Neural cell (in vitro differentiated cells): ENCODE measurements at regions not wholly inside any gene's neighbourhood (a gene's known extent, or its start where the extent isn't known, plus 50 kb on each side); places are given as distances from the start of the nearest gene placed in this dataset.

ENCODE experiments used
- CTCF ChIP-seq: fragments of 450-650 bp; IDR thresholded peaks from 2 replicates; pipeline ENCODE4 v1.5.1; 2014; ENCODE audit warnings: antibody characterized with exemption, mild to moderate bottlenecking, moderate library complexity; ENCODE audit not compliant: poor library complexity, severe bottlenecking
- EP300 ChIP-seq: fragments of 450-650 bp; conservative IDR thresholded peaks from 2 replicates; pipeline ENCODE4 v1.6.1; 2014; ENCODE audit warnings: antibody characterized with exemption, mild to moderate bottlenecking, moderate library complexity; ENCODE audit not compliant: poor library complexity, severe bottlenecking
- EZH2 ChIP-seq: fragments of 200-600, 300-800 bp; shearing (Covaris generic), sonication (generic); IDR thresholded peaks from 2 replicates; pipeline ENCODE4 v1.6.1; 2014; ENCODE audit warnings: antibody characterized with exemption, low read length, borderline replicate concordance, mild to moderate bottlenecking; ENCODE audit not compliant: insufficient read depth, poor library complexity, severe bottlenecking
- POLR2AphosphoS5 ChIP-seq: IDR thresholded peaks from 2 replicates; pipeline ENCODE4 v1.6.1; 2012
- RAD21 ChIP-seq: fragments of 450-650 bp; conservative IDR thresholded peaks from 2 replicates; pipeline ENCODE4 v1.6.1; 2014; ENCODE audit warnings: antibody characterized with exemption, mild to moderate bottlenecking, moderate library complexity
- REST ChIP-seq: IDR thresholded peaks from 2 replicates; pipeline ENCODE4 v1.6.1; 2012; ENCODE audit warnings: borderline replicate concordance
- SMC3 ChIP-seq: fragments of 450-650 bp; conservative IDR thresholded peaks from 2 replicates; pipeline ENCODE4 v1.6.1; 2014; ENCODE audit warnings: antibody characterized with exemption, mild to moderate bottlenecking, moderate library complexity; ENCODE audit not compliant: poor library complexity
- TAF1 ChIP-seq: IDR thresholded peaks from 2 replicates; pipeline ENCODE4 v1.6.1; 2012; ENCODE audit warnings: low read depth

GRCh38 chr17:71412803-71413202 lies 708.0 kb upstream of the SOX9 start:
- TF ChIP-seq CTCF: no peak
- TF ChIP-seq TAF1: no peak
- TF ChIP-seq REST: no peak
- no peak for TF ChIP-seq EP300
- no peak for TF ChIP-seq RAD21
- no peak for TF ChIP-seq EZH2
- TF ChIP-seq POLR2AphosphoS5: no peak
- no peak for TF ChIP-seq SMC3
